IPS-18a (cell line): ENCODE measurements at regions not wholly inside any gene's neighbourhood (a gene's known extent, or its start where the extent isn't known, plus 50 kb on each side); places are given as distances from the start of the nearest gene placed in this dataset.

Experiments used
- H3K27ac ChIP-seq: one replicate; pipeline ENCODE4 v1.5.1; 2013; ENCODE audit warnings: low read length
- H3K27me3 ChIP-seq: one replicate; pipeline ENCODE4 v1.6.1; 2013; ENCODE audit warnings: mild to moderate bottlenecking, low read length; ENCODE audit not compliant: control insufficient read depth, insufficient read depth
- H3K36me3 ChIP-seq: one replicate; pipeline ENCODE4 v1.6.1; 2013; ENCODE audit warnings: low read depth, low read length; ENCODE audit not compliant: control insufficient read depth
- H3K4me1 ChIP-seq: one replicate; pipeline ENCODE4 v1.6.1; 2013; ENCODE audit warnings: low read depth, low read length; ENCODE audit not compliant: control insufficient read depth
- H3K4me3 ChIP-seq: one replicate; pipeline ENCODE4 v1.5.1; 2013; ENCODE audit warnings: low read length
- H3K9ac ChIP-seq: one replicate; pipeline ENCODE4 v1.6.1; 2013; ENCODE audit warnings: mild to moderate bottlenecking, low read length, moderate library complexity
- H3K9me3 ChIP-seq: one replicate; pipeline ENCODE4 v1.6.1; 2013; ENCODE audit warnings: low read depth, low read length; ENCODE audit not compliant: control insufficient read depth

GRCh38 chr9:30482499-30482898 is 1901.9 kb upstream of the ACO1 start:
- no peaks in the 10 kb centered on the region for H3K9me3 ChIP-seq

GRCh38 chr9:30484690-30485089 is 1899.8 kb upstream of the ACO1 start:
- Histone ChIP-seq H3K27ac (no peak overlapping the region), H3K27me3 (no peaks in the 10 kb centered on the region), H3K9ac (no peak overlapping the region)

More at GRCh38 chr9:30482499-30482898, 1901.9 kb upstream of the ACO1 start:
- no peaks in the 10 kb centered on the region for H3K27me3 ChIP-seq
- H3K9ac ChIP-seq, result no peak overlapping the region
- H3K4me3 ChIP-seq, result no peak overlapping the region
- H3K27ac ChIP-seq, result no peak overlapping the region
- no peaks in the 10 kb centered on the region for H3K4me1 ChIP-seq
- no peaks in the 10 kb centered on the region for H3K36me3 ChIP-seq

GRCh38 chr9:30504502-30504905 is 1879.9 kb upstream of the ACO1 start:
- Histone ChIP-seq H3K27me3 (no peaks in the 10 kb centered on the region), H3K36me3 (no peaks in the 10 kb centered on the region), H3K9me3 (no peaks in the 10 kb centered on the region), H3K9ac (no peak overlapping the region), H3K4me3 (no peak overlapping the region), H3K27ac (no peak overlapping the region), H3K4me1 (no peaks in the 10 kb centered on the region)

More at GRCh38 chr9:30484690-30485089, 1899.8 kb upstream of the ACO1 start:
- Histone ChIP-seq H3K36me3 (no peaks in the 10 kb centered on the region), H3K4me1 (no peaks in the 10 kb centered on the region), H3K4me3 (no peak overlapping the region), H3K9me3 (no peaks in the 10 kb centered on the region)

GRCh38 chr9:30505311-30505710 is 1879.1 kb upstream of the ACO1 start:
- H3K36me3 ChIP-seq, result no peaks in the 10 kb centered on the region
- H3K9me3 ChIP-seq, result no peaks in the 10 kb centered on the region
- H3K4me3 ChIP-seq, result no peak overlapping the region
- no peaks in the 10 kb centered on the region for H3K27me3 ChIP-seq
- H3K4me1 ChIP-seq, result no peaks in the 10 kb centered on the region
- H3K27ac ChIP-seq, result no peak overlapping the region
- no peak overlapping the region for H3K9ac ChIP-seq

- H3K27me3 ChIP-seq, result no peaks in the 10 kb centered on the region
- H3K4me1 ChIP-seq, result no peaks in the 10 kb centered on the region
- no peak overlapping the region for H3K27ac ChIP-seq
- H3K9ac ChIP-seq, result no peak overlapping the region
- H3K9me3 ChIP-seq, result no peaks in the 10 kb centered on the region
- no peak overlapping the region for H3K4me3 ChIP-seq
- no peaks in the 10 kb centered on the region for H3K36me3 ChIP-seq
Observed at GRCh38 chr9:30506749-30507148, 1877.7 kb upstream of the ACO1 start.

GRCh38 chr9:30507166-30507565 is 1877.3 kb upstream of the ACO1 start:
- no peaks in the 10 kb centered on the region for H3K27me3 ChIP-seq
- H3K36me3 ChIP-seq, result no peaks in the 10 kb centered on the region
- no peak overlapping the region for H3K9ac ChIP-seq
- H3K27ac ChIP-seq, result no peak overlapping the region
- no peaks in the 10 kb centered on the region for H3K4me1 ChIP-seq
- no peaks in the 10 kb centered on the region for H3K9me3 ChIP-seq
- no peak overlapping the region for H3K4me3 ChIP-seq

- Histone ChIP-seq H3K9ac (no peak overlapping the region), H3K27me3 (no peaks in the 10 kb centered on the region), H3K27ac (no peak overlapping the region), H3K4me1 (no peaks in the 10 kb centered on the region), H3K9me3 (peaks cover 5% of the 10 kb centered on the region), H3K36me3 (no peaks in the 10 kb centered on the region), H3K4me3 (no peak overlapping the region)
Observed at GRCh38 chr9:30511666-30512065, 1872.8 kb upstream of the ACO1 start.

GRCh38 chr9:30519166-30519565 is 1865.3 kb upstream of the ACO1 start:
- no peaks in the 10 kb centered on the region for H3K27me3 ChIP-seq
- no peak overlapping the region for H3K9ac ChIP-seq
- no peaks in the 10 kb centered on the region for H3K4me1 ChIP-seq
- H3K9me3 ChIP-seq, result no peaks in the 10 kb centered on the region
- H3K27ac ChIP-seq, result no peak overlapping the region
- H3K4me3 ChIP-seq, result no peak overlapping the region
- H3K36me3 ChIP-seq, result no peaks in the 10 kb centered on the region

GRCh38 chr9:30519756-30520155 is 1864.7 kb upstream of the ACO1 start:
- H3K9me3 ChIP-seq, result no peaks in the 10 kb centered on the region
- H3K27ac ChIP-seq, result no peak overlapping the region
- H3K4me1 ChIP-seq, result no peaks in the 10 kb centered on the region
- H3K36me3 ChIP-seq, result no peaks in the 10 kb centered on the region
- H3K4me3 ChIP-seq, result no peak overlapping the region
- no peak overlapping the region for H3K9ac ChIP-seq
- no peaks in the 10 kb centered on the region for H3K27me3 ChIP-seq

- H3K27ac ChIP-seq, result no peak overlapping the region
- no peak overlapping the region for H3K9ac ChIP-seq
- no peaks in the 10 kb centered on the region for H3K9me3 ChIP-seq
- H3K36me3 ChIP-seq, result no peaks in the 10 kb centered on the region
- no peaks in the 10 kb centered on the region for H3K4me1 ChIP-seq
- no peak overlapping the region for H3K4me3 ChIP-seq
- no peaks in the 10 kb centered on the region for H3K27me3 ChIP-seq
Observed at GRCh38 chr9:30522061-30522460, 1862.4 kb upstream of the ACO1 start.

GRCh38 chr9:30522486-30522885 is 1862.0 kb upstream of the ACO1 start:
- Histone ChIP-seq H3K4me1 (no peaks in the 10 kb centered on the region), H3K9ac (no peak overlapping the region), H3K9me3 (no peaks in the 10 kb centered on the region), H3K27ac (no peak overlapping the region), H3K27me3 (no peaks in the 10 kb centered on the region), H3K4me3 (no peak overlapping the region), H3K36me3 (no peaks in the 10 kb centered on the region)

GRCh38 chr9:30524311-30524710 is 1860.1 kb upstream of the ACO1 start:
- H3K27ac ChIP-seq, result no peak overlapping the region
- H3K36me3 ChIP-seq, result no peaks in the 10 kb centered on the region
- no peaks in the 10 kb centered on the region for H3K27me3 ChIP-seq
- H3K9me3 ChIP-seq, result no peaks in the 10 kb centered on the region
- no peaks in the 10 kb centered on the region for H3K4me1 ChIP-seq
- H3K4me3 ChIP-seq, result no peak overlapping the region
- no peak overlapping the region for H3K9ac ChIP-seq
